Activated naive CD8-positive, alpha-beta T cell (primary cell): ENCODE measurements at regions not wholly inside any gene's neighbourhood (a gene's known extent, or its start where the extent isn't known, plus 50 kb on each side); places are given as distances from the start of the nearest gene placed in this dataset.
A peak's percentile ranks its signal among the peaks of the same experiment; 100 is the strongest.

Experiments used
- H3K27ac Mint-ChIP-seq: one replicate; pipeline ENCODE4 v1.8.0; 2021; ENCODE audit warnings: mixed read lengths
- H3K27me3 Mint-ChIP-seq: one replicate; pipeline ENCODE4 v1.8.0; 2021; ENCODE audit warnings: mixed read lengths
- H3K36me3 Mint-ChIP-seq: one replicate; pipeline ENCODE4 v1.8.0; 2021; ENCODE audit warnings: mixed read lengths
- H3K4me1 Mint-ChIP-seq: one replicate; pipeline ENCODE4 v1.8.0; 2021; ENCODE audit warnings: low read depth, mixed read lengths
- H3K4me3 Mint-ChIP-seq: one replicate; pipeline ENCODE4 v1.8.0; 2021; ENCODE audit warnings: mild to moderate bottlenecking, mixed read lengths
- H3K9me3 Mint-ChIP-seq: one replicate; pipeline ENCODE4 v1.8.0; 2021; ENCODE audit warnings: low read depth, mixed read lengths

GRCh38 chr7:131004371-131004770, 270.4 kb upstream of the KLF14 start:
- Mint-ChIP-seq H3K9me3 (peaks cover 5% of the 10 kb centered on the region), H3K4me3 (no peak overlapping the region), H3K36me3 (peaks cover 24% of the 10 kb centered on the region), H3K27ac (no peak overlapping the region), H3K4me1 (peaks cover 79% of the 10 kb centered on the region), H3K27me3 (no peaks in the 10 kb centered on the region)

DNA sequence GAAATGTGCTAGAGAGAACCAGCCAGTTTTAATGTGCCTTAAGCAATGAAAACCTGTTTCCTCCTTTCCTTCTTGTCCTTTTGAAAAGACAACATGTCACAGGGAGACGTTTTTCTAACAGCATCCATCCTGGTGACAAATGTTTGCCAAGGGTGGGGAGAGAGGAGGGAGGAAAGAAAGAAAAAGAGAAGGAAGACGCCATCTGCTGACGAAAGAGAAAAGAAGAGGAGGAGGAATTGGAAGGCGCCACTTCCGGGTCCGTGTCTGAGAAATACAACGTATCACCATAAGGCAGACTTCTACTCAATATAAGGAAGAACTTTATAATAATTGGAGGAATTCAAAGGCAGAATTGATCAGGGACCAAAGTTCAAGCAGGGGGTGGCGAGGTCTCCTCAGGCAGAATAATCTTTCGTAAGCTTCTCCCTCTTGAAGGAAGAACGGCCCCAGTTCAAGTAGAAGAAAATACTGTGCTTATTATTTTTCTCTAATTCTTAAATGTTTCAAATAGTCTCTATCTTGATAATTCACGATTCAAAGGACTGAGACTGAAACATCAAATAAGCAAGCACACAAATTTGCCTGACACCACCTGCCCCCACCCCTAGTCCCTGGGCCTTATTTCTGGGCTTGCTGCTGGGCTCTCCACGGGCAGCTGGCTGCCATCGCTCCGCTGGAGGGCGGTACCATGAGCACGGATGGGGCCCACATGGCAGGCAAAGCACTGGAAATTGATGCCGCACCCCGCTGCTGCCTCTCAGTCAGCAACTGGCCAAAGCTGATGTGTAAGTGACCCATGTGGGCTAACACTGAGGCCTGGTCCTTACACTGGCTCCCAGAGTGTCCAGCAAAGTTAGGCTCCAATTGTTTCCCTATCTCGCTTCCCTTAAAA, 273.7 kb upstream of the KLF14 start:
- H3K36me3 Mint-ChIP-seq, result peaks cover 20% of the 10 kb centered on the region
- peaks cover 87% of the 10 kb centered on the region for H3K4me1 Mint-ChIP-seq
- H3K9me3 Mint-ChIP-seq, result peaks cover 3% of the 10 kb centered on the region
- peak overlapping the region; percentile 78 for H3K4me3 Mint-ChIP-seq
- H3K27me3 Mint-ChIP-seq, result no peaks in the 10 kb centered on the region
- H3K27ac Mint-ChIP-seq, result peak overlapping the region; percentile 98

- Mint-ChIP-seq H3K27me3 (no peaks in the 10 kb centered on the region), H3K27ac (peak overlapping the region; percentile 98), H3K4me1 (peaks cover 91% of the 10 kb centered on the region), H3K4me3 (peak overlapping the region; percentile 78), H3K9me3 (no peaks in the 10 kb centered on the region), H3K36me3 (peaks cover 16% of the 10 kb centered on the region)
These were observed 275.1 kb upstream of the KLF14 start for GRCh38 chr7:131008840-131009711.

DNA sequence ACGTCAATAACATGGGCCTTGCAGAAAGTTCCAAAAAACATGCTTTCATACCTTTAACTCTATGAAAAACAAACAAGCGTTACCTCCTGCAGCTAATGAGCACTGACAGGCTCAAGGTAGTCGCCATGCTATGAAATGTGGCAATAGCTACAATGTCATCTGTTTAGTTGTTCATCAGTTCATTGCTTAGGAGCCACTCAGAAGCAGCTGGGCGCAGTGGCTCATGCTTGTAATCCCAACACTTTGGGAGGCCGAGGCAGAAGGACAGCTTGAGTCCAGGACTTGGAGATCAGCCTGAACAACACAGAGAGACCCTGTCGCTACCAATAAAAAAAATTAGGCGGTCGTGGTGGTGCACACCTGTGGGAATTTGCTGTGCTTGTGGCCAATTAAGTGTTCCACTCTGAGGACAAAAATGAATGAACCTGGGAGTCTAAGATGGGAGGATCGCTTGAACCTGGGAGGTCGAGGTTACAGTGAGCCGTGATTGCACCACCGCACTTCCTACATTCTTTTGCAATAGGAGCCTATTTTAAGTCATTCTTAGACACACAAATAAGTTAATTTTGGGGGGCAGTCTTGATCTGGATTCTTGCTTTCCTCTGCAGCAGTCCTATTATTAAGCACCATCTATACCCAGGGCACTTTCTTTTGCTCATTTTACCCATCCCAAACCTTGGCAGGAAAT, 276.2 kb upstream of the KLF14 start:
- H3K27ac Mint-ChIP-seq, result peak overlapping the region; percentile 98
- H3K27me3 Mint-ChIP-seq, result no peaks in the 10 kb centered on the region
- H3K36me3 Mint-ChIP-seq, result peaks cover 16% of the 10 kb centered on the region
- H3K4me1 Mint-ChIP-seq, result peaks cover 91% of the 10 kb centered on the region
- no peaks in the 10 kb centered on the region for H3K9me3 Mint-ChIP-seq
- H3K4me3 Mint-ChIP-seq, result peak overlapping the region; percentile 78

DNA sequence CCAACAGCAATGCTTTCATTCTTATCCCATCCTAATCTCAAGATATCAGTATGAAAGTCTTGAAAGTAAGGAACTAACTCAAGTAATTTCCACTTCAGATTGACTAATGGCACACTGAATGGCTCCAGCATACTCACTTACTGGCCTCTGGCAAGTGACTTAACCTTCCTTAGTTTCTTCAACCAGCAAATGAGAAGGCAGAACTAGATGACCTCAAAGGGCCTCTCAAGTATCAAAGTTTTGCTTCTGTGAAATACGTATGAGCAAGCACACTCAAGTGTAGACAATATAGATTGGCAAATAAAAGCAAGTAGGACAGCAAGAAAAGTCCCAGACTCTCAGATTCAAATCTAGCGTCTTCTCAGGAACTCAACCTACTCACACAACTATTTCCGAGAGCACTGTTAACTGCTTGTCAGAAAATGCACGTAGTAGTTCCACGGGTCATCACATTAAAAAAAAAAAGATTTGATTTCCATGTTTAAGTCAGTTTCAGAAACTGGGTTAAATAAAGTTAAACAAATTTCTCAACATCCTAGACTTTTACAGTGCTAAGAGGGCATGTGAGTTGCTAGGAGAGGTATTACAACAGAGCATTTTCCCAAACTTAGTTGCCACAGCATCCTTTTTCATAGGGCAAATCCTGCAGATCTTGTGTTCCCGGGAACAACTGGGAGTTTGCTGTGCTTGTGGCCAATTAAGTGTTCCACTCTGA, 276.9 kb upstream of the KLF14 start:
- H3K4me1 Mint-ChIP-seq, result peaks cover 93% of the 10 kb centered on the region
- H3K27me3 Mint-ChIP-seq, result no peaks in the 10 kb centered on the region
- peak overlapping the region; percentile 78 for H3K4me3 Mint-ChIP-seq
- H3K27ac Mint-ChIP-seq, result peak overlapping the region; percentile 98
- H3K36me3 Mint-ChIP-seq, result peaks cover 11% of the 10 kb centered on the region
- no peaks in the 10 kb centered on the region for H3K9me3 Mint-ChIP-seq

GRCh38 chr7:131011432-131011742, 277.4 kb upstream of the KLF14 start:
- H3K27ac Mint-ChIP-seq, result peak overlapping the region; percentile 98
- peaks cover 11% of the 10 kb centered on the region for H3K36me3 Mint-ChIP-seq
- no peaks in the 10 kb centered on the region for H3K27me3 Mint-ChIP-seq

GRCh38 chr7:131011976-131012375, 278.0 kb upstream of the KLF14 start:
- Mint-ChIP-seq H3K4me3 (peak overlapping the region; percentile 78), H3K36me3 (peaks cover 11% of the 10 kb centered on the region), H3K27ac (peak overlapping the region; percentile 98), H3K4me1 (peaks cover 92% of the 10 kb centered on the region), H3K27me3 (no peaks in the 10 kb centered on the region), H3K9me3 (no peaks in the 10 kb centered on the region)

More at GRCh38 chr7:131011432-131011742, 277.4 kb upstream of the KLF14 start:
- peak overlapping the region; percentile 78 for H3K4me3 Mint-ChIP-seq
- H3K4me1 Mint-ChIP-seq, result peaks cover 95% of the 10 kb centered on the region
- H3K9me3 Mint-ChIP-seq, result no peaks in the 10 kb centered on the region

GRCh38 chr7:131012477-131013031, 278.5 kb upstream of the KLF14 start:
- Mint-ChIP-seq H3K4me1 (peaks cover 89% of the 10 kb centered on the region), H3K36me3 (peaks cover 14% of the 10 kb centered on the region), H3K9me3 (no peaks in the 10 kb centered on the region), H3K4me3 (peak overlapping the region; percentile 78), H3K27ac (peak overlapping the region; percentile 98), H3K27me3 (no peaks in the 10 kb centered on the region)

GRCh38 chr7:131013716-131014115, 279.7 kb upstream of the KLF14 start:
- H3K27ac Mint-ChIP-seq, result peak overlapping the region; percentile 98
- H3K36me3 Mint-ChIP-seq, result peaks cover 17% of the 10 kb centered on the region
- peaks cover 91% of the 10 kb centered on the region for H3K4me1 Mint-ChIP-seq
- no peaks in the 10 kb centered on the region for H3K9me3 Mint-ChIP-seq
- H3K27me3 Mint-ChIP-seq, result no peaks in the 10 kb centered on the region
- H3K4me3 Mint-ChIP-seq, result peak overlapping the region; percentile 62

DNA sequence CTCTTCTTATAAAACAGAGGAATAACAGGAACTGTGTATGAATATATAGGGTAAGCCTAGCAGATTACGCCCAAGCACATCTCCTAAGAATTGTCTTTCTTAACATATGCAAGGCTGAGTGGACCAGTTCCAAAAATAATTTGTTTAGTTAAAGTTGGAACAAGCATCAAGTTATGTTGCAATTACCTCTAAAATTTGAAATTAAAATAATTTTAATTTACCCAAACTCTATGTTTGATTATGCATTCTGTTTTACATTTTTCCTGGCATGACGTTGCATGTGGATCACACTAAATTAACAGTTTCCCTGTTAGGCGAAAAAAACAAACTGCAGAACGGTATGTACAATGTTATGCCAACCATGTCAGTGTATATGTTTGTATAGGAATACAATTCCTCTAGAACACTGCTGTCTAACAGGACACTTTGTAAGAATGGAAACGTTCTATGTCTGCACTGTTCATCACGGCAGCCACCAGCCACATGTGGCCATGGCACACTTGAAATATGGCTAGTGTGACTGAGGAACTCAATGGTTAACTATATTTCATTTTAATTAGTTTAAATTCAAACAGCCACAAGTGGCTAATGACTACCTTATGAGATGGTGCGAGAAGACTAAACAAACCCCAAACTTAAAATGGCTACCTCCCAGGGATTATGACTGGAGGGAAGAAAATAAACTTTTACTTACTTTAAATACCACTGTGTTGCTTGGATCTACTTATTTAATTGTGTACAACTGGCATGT, 281.1 kb upstream of the KLF14 start:
- peak overlapping the region; percentile 98 for H3K27ac Mint-ChIP-seq
- peak overlapping the region; percentile 6 for H3K4me3 Mint-ChIP-seq
- H3K27me3 Mint-ChIP-seq, result no peaks in the 10 kb centered on the region
- no peaks in the 10 kb centered on the region for H3K9me3 Mint-ChIP-seq
- H3K36me3 Mint-ChIP-seq, result peaks cover 18% of the 10 kb centered on the region
- H3K4me1 Mint-ChIP-seq, result peaks cover 91% of the 10 kb centered on the region

GRCh38 chr7:131015657-131015958, 281.6 kb upstream of the KLF14 start:
- no peak overlapping the region for H3K4me3 Mint-ChIP-seq
- H3K4me1 Mint-ChIP-seq, result peaks cover 91% of the 10 kb centered on the region
- H3K27ac Mint-ChIP-seq, result peak overlapping the region; percentile 90
- no peaks in the 10 kb centered on the region for H3K27me3 Mint-ChIP-seq
- H3K9me3 Mint-ChIP-seq, result no peaks in the 10 kb centered on the region
- H3K36me3 Mint-ChIP-seq, result peaks cover 20% of the 10 kb centered on the region

GRCh38 chr7:131016230-131016629, 282.2 kb upstream of the KLF14 start:
- Mint-ChIP-seq H3K27me3 (no peaks in the 10 kb centered on the region), H3K27ac (peak overlapping the region; percentile 90), H3K36me3 (peaks cover 20% of the 10 kb centered on the region), H3K4me1 (peaks cover 91% of the 10 kb centered on the region), H3K9me3 (no peaks in the 10 kb centered on the region), H3K4me3 (no peak overlapping the region)

DNA sequence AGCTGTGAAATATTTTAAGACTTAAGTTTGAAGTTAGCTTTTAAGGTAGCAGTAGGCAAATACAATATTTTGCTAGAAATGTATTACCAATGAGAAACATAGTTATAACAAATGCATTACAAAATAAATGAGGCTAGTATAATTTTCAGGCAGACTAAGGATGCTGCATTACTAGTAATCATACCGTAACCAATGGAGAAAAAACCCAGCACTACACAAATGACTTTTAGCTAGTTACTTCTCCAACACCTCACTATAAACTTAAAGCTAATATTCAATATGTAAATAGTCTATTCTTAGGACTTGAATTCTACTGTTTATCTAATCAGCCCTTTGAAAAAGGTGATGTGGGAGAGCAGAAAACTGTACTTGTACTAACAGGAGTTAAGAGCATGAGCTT, 285.3 kb upstream of the KLF14 start:
- Mint-ChIP-seq H3K27ac (peak overlapping the region; percentile 96), H3K4me3 (peak overlapping the region; percentile 28), H3K9me3 (no peaks in the 10 kb centered on the region), H3K36me3 (peaks cover 22% of the 10 kb centered on the region), H3K27me3 (no peaks in the 10 kb centered on the region), H3K4me1 (peaks cover 86% of the 10 kb centered on the region)
